ENCODE measurements at regions not wholly inside any gene's neighbourhood (a gene's known extent, or its start where the extent isn't known, plus 50 kb on each side); places are given as distances from the start of the nearest gene placed in this dataset.

DNA sequence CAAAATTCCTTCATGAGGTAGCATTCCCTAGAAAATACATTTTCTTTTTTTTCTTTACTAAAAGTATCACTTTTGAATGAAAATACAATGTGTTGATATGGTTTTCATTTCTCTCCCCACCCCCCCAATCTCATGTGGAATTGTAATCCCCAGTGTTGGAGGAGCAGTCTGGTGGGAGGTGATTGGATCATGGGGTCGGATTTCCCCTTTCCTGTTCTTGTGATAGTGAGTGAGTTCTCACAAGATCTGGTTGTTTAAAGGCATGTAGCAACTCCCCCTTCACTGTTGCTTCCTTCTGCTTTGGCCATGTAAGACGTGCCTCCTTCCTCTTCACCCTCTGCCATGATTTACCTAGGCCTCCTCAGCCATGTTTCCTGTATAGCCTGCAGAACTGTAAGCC is 790.3 kb upstream of the KCND2 start:
- TF ChIP-seq, protein P1, sequence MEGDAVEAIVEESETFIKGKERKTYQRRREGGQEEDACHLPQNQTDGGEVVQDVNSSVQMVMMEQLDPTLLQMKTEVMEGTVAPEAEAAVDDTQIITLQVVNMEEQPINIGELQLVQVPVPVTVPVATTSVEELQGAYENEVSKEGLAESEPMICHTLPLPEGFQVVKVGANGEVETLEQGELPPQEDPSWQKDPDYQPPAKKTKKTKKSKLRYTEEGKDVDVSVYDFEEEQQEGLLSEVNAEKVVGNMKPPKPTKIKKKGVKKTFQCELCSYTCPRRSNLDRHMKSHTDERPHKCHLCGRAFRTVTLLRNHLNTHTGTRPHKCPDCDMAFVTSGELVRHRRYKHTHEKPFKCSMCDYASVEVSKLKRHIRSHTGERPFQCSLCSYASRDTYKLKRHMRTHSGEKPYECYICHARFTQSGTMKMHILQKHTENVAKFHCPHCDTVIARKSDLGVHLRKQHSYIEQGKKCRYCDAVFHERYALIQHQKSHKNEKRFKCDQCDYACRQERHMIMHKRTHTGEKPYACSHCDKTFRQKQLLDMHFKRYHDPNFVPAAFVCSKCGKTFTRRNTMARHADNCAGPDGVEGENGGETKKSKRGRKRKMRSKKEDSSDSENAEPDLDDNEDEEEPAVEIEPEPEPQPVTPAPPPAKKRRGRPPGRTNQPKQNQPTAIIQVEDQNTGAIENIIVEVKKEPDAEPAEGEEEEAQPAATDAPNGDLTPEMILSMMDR (IDR thresholded peaks at IDR 0.05): no peak
- TF ChIP-seq, protein P2, sequence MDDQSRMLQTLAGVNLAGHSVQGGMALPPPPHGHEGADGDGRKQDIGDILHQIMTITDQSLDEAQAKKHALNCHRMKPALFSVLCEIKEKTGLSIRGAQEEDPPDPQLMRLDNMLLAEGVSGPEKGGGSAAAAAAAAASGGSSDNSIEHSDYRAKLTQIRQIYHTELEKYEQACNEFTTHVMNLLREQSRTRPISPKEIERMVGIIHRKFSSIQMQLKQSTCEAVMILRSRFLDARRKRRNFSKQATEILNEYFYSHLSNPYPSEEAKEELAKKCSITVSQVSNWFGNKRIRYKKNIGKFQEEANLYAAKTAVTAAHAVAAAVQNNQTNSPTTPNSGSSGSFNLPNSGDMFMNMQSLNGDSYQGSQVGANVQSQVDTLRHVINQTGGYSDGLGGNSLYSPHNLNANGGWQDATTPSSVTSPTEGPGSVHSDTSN (IDR thresholded peaks at IDR 0.05): no peak
- TF ChIP-seq, protein P3, sequence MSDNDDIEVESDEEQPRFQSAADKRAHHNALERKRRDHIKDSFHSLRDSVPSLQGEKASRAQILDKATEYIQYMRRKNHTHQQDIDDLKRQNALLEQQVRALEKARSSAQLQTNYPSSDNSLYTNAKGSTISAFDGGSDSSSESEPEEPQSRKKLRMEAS (IDR thresholded peaks at IDR 0.05): no peak
